NCI-H2227 (cell line): ENCODE measurements at regions not wholly inside any gene's neighbourhood (a gene's known extent, or its start where the extent isn't known, plus 50 kb on each side); places are given as distances from the start of the nearest gene placed in this dataset.

ENCODE experiments used
- DNase-seq: peaks from one replicate; lab custom pipeline; 2025; ENCODE audit not compliant: unreplicated experiment; lab: John Stamatoyannopoulos, UW

GRCh38 chr12:91383099-91383498, 200.5 kb upstream of the DCN start:
- no peak for DNase-seq

- peak; percentile 93 for DNase-seq
Measured at GRCh38 chr12:91382081-91382543, 199.5 kb upstream of the DCN start.

- DNase-seq, result peak; percentile 94
Measured at GRCh38 chr12:91381309-91381804, 198.7 kb upstream of the DCN start.

GRCh38 chr12:91380631-91381030, 198.0 kb upstream of the DCN start:
- no peak for DNase-seq

- DNase-seq, result no peak
Measured at GRCh38 chr12:91379051-91379775, 196.6 kb upstream of the DCN start.

GRCh38 chr12:91377436-91377835, 194.8 kb upstream of the DCN start:
- DNase-seq, result peak; percentile 86

- DNase-seq, result no peak
Measured at GRCh38 chr12:91373086-91373485, 190.5 kb upstream of the DCN start.

GRCh38 chr12:91370086-91370868, 187.7 kb upstream of the DCN start:
- no peak for DNase-seq

- no peak for DNase-seq
Measured at GRCh38 chr12:91368613-91369012, 186.0 kb upstream of the DCN start.

GRCh38 chr12:91367234-91367849, 184.7 kb upstream of the DCN start:
- peak; percentile 10 for DNase-seq

GRCh38 chr12:91364471-91365184, 182.0 kb upstream of the DCN start:
- no peak for DNase-seq

- peak; percentile 70 for DNase-seq
Measured at GRCh38 chr12:91361864-91362263, 179.2 kb upstream of the DCN start.

- no peak for DNase-seq
Measured at GRCh38 chr12:91357381-91357780, 174.8 kb upstream of the DCN start.

GRCh38 chr12:91356405-91356804, 173.8 kb upstream of the DCN start:
- DNase-seq, result no peak

- DNase-seq, result peak; percentile 75
Measured at GRCh38 chr12:91355150-91356006, 172.8 kb upstream of the DCN start.

- no peak for DNase-seq
Measured at GRCh38 chr12:91353266-91353665, 170.6 kb upstream of the DCN start.

- DNase-seq, result no peak
Measured at GRCh38 chr12:91349476-91349875, 166.9 kb upstream of the DCN start.

GRCh38 chr12:91347481-91348214, 165.0 kb upstream of the DCN start:
- DNase-seq, result no peak

GRCh38 chr12:91346827-91347226, 164.2 kb upstream of the DCN start:
- no peak for DNase-seq
